Ovary (tissue), 7 donors: ENCODE measurements at regions not wholly inside any gene's neighbourhood (a gene's known extent, or its start where the extent isn't known, plus 50 kb on each side); places are given as distances from the start of the nearest gene placed in this dataset.
A peak's percentile ranks its signal among the peaks of the same experiment; 100 is the strongest.

Experiments
- DNase-seq, 5 donors: peaks; one replicate each; pipeline ENCODE4 v3.0.0-alpha.2; 2019 to 2020
- H3K27ac ChIP-seq, 2 donors: fragments of 200-600 bp; one replicate each; pipeline versions ENCODE4 v1.5.1 to v1.8.0; 2019 to 2022
- H3K27me3 ChIP-seq: fragments of 200-600 bp; one replicate; pipeline ENCODE4 v1.8.0; 2022
- H3K36me3 ChIP-seq: fragments of 200-600 bp; sonication (generic); one replicate; pipeline ENCODE4 v1.5.1; 2019
- H3K4me1 ChIP-seq: one replicate; pipeline ENCODE4 v1.8.1; 2013; ENCODE audit warnings: mild to moderate bottlenecking, moderate library complexity; ENCODE audit not compliant: insufficient read depth
- H3K4me3 ChIP-seq: fragments of 200-600 bp; sonication (generic); one replicate; pipeline ENCODE4 v1.5.1; 2017
- H3K9me3 ChIP-seq, 2 donors: fragments of 200-600 bp in 1 of 2; sonication (generic) in 1 of 2; one replicate each; pipeline versions ENCODE4 v1.5.1 to v1.8.1; 2013 to 2019; ENCODE audit warnings: mild to moderate bottlenecking in 1 of 2, moderate library complexity in 1 of 2
- EP300 ChIP-seq: sonication (generic); formaldehyde crosslinking; IDR thresholded peaks from one replicate; pipeline ENCODE4 v1.6.1; 2017; ENCODE audit warnings: antibody characterized with exemption
- POLR2A ChIP-seq: fragments of 450-650 bp; IDR thresholded peaks from one replicate; pipeline ENCODE4 v1.6.1; 2017; ENCODE audit warnings: antibody characterized with exemption, mild to moderate bottlenecking, moderate library complexity
- WGBS, 3 donors: extraction: QIAGEN DNeasy Blood & Tissue Kit in 1 of 3; methylation state at CpG; one replicate each; pipeline versions ENCODE4 v1.1.5 to v1.1.7; 2013 to 2017; 5-methylcytosine and 5-hydroxymethylcytosine counted together
- intact Hi-C, 4 donors: fragments of 100-400 bp; cut with DNase I; formaldehyde crosslinking; loops; one replicate each; pipeline versions ENCODE4 v1.11.0 to v1.15.1; 2022 to 2023
- TF ChIP-seq, protein P1 (sequence below), 3 donors: fragments of 450-650 bp in 2 of 3; fragments of 200-600 bp in 1 of 3; IDR thresholded peaks; one replicate each; pipeline versions ENCODE4 v1.5.1 to v1.8.0; 2016 to 2022; ENCODE audit warnings: antibody characterized with exemption in 3 of 3, mild to moderate bottlenecking in 1 of 3
- donor health status: DM: no; HTN: no; CAD: no; lungs with moderate emphysema.
- donor health status: DM: no; HTN: no; CAD: no.
- donor health status: Bipolar disorder and iron deficiency.
- donor health status: DM: no; HTN: no; CAD: no.
- donor health status: DM: yes; HTN: yes; CAD: no.

DNA sequence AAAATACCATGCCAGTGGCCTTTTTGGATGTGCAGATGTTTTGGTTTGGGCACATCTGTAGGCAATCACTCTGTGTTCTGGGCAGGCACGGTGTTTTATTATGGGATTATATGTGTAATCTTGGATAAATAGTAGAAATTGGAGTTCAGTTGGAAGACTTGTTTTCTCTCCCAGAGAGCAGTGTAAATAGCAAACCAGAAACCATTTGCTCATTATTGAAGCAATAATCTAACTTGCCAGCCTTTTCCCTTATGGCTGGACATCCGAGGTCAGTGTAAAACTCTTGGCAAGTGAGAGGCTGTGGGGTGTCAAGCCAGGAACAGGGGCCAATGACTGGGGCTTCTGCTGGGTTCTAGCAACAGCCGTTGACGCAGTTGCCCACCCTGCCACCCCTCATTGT, 69.9 kb downstream of the IRX3 start:
- WGBS, 3 donors = 7 to 13% (median 8%) methylated on average over 4 of the region's 4 CpGs
- H3K27ac ChIP-seq = no peak overlapping the region

DNA sequence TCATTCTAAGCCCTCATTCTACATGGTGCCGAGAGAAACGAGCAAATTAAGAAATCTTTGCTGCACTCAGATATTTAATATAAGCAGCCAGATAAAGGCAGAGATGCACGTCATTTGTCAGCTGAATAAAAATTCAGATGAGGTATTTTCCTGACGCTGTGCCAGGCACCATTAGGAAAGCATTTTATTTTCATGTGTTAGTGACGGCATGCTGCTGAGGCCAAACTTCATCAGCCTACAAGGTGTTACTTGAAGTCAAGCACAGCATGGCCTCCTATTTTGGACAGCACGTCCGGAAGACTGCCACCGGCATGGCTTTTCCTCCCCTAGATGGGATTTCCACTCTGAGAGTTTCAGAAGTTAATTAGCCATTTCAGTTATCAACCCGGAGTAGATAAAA, 70.3 kb downstream of the IRX3 start:
- Histone ChIP-seq H3K9me3 (no peaks in the 10 kb centered on the region), H3K4me3 (no peak overlapping the region), H3K4me1 (peaks cover 3% of the 10 kb centered on the region), H3K27ac (no peak overlapping the region), H3K27me3 (no peaks in the 10 kb centered on the region), H3K36me3 (no peaks in the 10 kb centered on the region)
- peak in 3 of 5 donors; percentile 24 to 59 (median 34) for DNase-seq
- WGBS, 3 donors = 9 to 15% (median 10%) methylated on average over 9 of the region's 9 CpGs
- TF ChIP-seq EP300 = no peak
- TF ChIP-seq, protein P1, sequence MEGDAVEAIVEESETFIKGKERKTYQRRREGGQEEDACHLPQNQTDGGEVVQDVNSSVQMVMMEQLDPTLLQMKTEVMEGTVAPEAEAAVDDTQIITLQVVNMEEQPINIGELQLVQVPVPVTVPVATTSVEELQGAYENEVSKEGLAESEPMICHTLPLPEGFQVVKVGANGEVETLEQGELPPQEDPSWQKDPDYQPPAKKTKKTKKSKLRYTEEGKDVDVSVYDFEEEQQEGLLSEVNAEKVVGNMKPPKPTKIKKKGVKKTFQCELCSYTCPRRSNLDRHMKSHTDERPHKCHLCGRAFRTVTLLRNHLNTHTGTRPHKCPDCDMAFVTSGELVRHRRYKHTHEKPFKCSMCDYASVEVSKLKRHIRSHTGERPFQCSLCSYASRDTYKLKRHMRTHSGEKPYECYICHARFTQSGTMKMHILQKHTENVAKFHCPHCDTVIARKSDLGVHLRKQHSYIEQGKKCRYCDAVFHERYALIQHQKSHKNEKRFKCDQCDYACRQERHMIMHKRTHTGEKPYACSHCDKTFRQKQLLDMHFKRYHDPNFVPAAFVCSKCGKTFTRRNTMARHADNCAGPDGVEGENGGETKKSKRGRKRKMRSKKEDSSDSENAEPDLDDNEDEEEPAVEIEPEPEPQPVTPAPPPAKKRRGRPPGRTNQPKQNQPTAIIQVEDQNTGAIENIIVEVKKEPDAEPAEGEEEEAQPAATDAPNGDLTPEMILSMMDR (IDR thresholded peaks at IDR 0.05) = no peak
- TF ChIP-seq POLR2A = no peak
- intact Hi-C loops = no loop called here

More for the DNA sequence above, 69.9 kb downstream of the IRX3 start:
- Histone ChIP-seq H3K4me1 (peaks cover 3% of the 10 kb centered on the region), H3K27me3 (no peaks in the 10 kb centered on the region), H3K4me3 (no peak overlapping the region), H3K36me3 (no peaks in the 10 kb centered on the region), H3K9me3 (no peaks in the 10 kb centered on the region)
- DNase-seq = no peak
- intact Hi-C loops = no loop called here
- TF ChIP-seq, protein P1 (IDR thresholded peaks at IDR 0.05) = no peak
- no peak for TF ChIP-seq POLR2A
- no peak for TF ChIP-seq EP300

DNA sequence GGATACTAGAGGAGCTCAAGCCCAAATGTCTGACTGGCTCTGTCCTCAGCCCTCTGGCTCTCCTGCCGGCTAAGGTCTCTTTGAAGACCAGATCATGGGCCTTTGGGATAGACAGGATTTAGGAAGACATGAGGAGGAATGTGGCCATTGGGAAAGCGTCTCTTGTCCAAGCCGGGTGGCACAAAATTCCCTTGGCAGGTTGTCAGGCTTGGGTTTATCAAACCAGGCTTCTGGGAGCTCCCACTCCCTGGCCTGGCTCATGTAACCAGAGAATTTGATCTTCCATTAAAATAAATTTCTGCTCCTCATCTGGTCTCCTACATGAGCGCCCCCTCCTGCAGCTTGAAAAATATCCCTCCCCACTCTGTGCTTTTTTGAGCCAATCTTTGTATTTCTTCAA, 71.1 kb downstream of the IRX3 start:
- Histone ChIP-seq H3K27ac (no peak overlapping the region), H3K36me3 (no peaks in the 10 kb centered on the region), H3K4me3 (no peak overlapping the region), H3K9me3 (no peaks in the 10 kb centered on the region), H3K4me1 (peaks cover 3% of the 10 kb centered on the region), H3K27me3 (no peaks in the 10 kb centered on the region)
- intact Hi-C loops = no loop called here
- DNase-seq = no peak
- WGBS, 3 donors = 82 to 83% (median 83%) methylated on average over 4 of the region's 4 CpGs
- TF ChIP-seq EP300 (no peak), POLR2A (no peak)
- TF ChIP-seq, protein P1 (IDR thresholded peaks at IDR 0.05) = no peak

DNA sequence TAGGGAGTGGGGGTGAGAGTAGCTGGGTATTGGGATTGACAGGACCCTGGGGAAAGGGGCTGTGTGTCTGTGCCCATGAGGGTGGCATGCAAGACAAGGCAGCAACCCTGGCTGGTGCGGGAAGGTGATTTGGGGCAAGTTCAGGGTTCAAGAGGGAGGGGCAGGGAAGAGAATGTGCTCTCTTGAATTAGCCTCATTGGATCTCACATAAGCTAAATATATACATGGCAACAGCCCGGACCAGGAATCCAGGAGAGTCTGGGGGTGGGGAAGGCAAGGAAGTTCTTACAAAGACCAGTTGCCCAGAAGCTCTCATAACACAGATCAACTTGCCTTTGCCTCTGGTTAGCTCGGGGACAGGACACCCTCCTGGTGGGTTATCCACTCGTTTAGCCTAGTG, 73.3 kb downstream of the IRX3 start:
- intact Hi-C loops = no loop called here
- 77 to 80% (median 79%) methylated on average over 4 of the region's 4 CpGs for WGBS, 3 donors
- TF ChIP-seq POLR2A (no peak), EP300 (no peak)
- TF ChIP-seq, protein P1 (IDR thresholded peaks at IDR 0.05) = no peak

DNA sequence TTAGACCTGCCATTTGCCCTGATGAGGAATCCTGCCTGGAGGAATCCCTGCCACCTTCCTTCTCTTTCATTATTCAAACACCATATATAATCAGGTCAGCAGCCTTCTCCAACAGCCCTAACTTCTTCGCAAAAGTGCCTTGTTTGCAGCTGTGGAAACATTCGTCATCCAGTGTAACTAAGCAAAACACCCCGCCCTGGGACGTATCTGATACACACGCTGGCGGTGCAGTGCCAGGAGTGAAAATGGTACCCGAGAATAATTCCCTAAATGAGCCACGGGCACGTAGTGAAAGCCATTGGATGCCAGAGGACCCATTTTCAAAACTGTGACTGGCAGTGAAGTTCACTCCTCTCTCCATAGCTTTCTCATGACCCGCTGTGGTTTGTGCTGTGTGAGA, 73.7 kb downstream of the IRX3 start:
- intact Hi-C loops = no loop called here
- DNase-seq = no peak
- H3K27ac ChIP-seq = no peak overlapping the region
- TF ChIP-seq POLR2A (no peak), EP300 (no peak)
- TF ChIP-seq, protein P1 (IDR thresholded peaks at IDR 0.05) = no peak
- 73 to 83% (median 74%) methylated on average over 10 of the region's 10 CpGs for WGBS, 3 donors
- no peaks in the 10 kb centered on the region for H3K27me3 ChIP-seq
- H3K9me3 ChIP-seq = no peaks in the 10 kb centered on the region
- H3K4me1 ChIP-seq = peaks cover 4% of the 10 kb centered on the region
- H3K4me3 ChIP-seq = no peak overlapping the region
- no peaks in the 10 kb centered on the region for H3K36me3 ChIP-seq

More for the DNA sequence above, 73.3 kb downstream of the IRX3 start:
- H3K9me3 ChIP-seq = no peaks in the 10 kb centered on the region
- H3K4me1 ChIP-seq = peaks cover 4% of the 10 kb centered on the region
- no peaks in the 10 kb centered on the region for H3K27me3 ChIP-seq
- no peaks in the 10 kb centered on the region for H3K36me3 ChIP-seq
- no peak overlapping the region for H3K27ac ChIP-seq
- no peak for DNase-seq
- no peak overlapping the region for H3K4me3 ChIP-seq
